ENCODE measurements at regions not wholly inside any gene's neighbourhood (a gene's known extent, or its start where the extent isn't known, plus 50 kb on each side); places are given as distances from the start of the nearest gene placed in this dataset.

DNA sequence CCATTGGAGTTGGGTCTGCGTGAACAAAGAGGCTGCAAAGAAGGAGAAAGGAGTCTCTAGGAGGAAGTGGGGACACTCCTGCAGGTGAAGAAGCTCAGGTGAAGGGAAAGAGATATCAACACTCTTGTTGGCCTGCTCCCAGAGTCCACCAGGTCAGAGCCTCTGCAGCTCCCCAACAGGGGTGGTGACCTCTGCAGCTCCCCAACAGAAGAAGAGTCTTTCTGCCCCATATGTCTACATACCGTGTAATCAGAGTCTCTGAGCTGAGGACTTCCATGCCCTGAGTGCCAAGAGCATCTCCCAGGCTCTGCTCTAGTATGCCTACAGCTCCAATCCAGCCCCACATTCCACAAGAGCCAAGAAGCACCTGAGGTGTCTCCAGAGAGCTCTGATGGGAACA is 67.4 kb upstream of the TRPC7 start:
- TF ChIP-seq POLR2A (IDR thresholded peaks at IDR 0.05) (no peak), EP300 (IDR thresholded peaks at IDR 0.05) (no peak)
- TF ChIP-seq, protein P1, sequence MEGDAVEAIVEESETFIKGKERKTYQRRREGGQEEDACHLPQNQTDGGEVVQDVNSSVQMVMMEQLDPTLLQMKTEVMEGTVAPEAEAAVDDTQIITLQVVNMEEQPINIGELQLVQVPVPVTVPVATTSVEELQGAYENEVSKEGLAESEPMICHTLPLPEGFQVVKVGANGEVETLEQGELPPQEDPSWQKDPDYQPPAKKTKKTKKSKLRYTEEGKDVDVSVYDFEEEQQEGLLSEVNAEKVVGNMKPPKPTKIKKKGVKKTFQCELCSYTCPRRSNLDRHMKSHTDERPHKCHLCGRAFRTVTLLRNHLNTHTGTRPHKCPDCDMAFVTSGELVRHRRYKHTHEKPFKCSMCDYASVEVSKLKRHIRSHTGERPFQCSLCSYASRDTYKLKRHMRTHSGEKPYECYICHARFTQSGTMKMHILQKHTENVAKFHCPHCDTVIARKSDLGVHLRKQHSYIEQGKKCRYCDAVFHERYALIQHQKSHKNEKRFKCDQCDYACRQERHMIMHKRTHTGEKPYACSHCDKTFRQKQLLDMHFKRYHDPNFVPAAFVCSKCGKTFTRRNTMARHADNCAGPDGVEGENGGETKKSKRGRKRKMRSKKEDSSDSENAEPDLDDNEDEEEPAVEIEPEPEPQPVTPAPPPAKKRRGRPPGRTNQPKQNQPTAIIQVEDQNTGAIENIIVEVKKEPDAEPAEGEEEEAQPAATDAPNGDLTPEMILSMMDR (IDR thresholded peaks at IDR 0.05): no peak

Measured in tibial nerve (tissue), 4 donors.